ENCODE measurements at regions not wholly inside any gene's neighbourhood (a gene's known extent, or its start where the extent isn't known, plus 50 kb on each side); places are given as distances from the start of the nearest gene placed in this dataset.

- H3K9me3 Mint-ChIP-seq, result peaks cover 4% of the 10 kb centered on the region
- peaks cover 43% of the 10 kb centered on the region for H3K4me1 Mint-ChIP-seq
- POLR2A ChIA-PET, result no interaction called here
- H3K4me3 Mint-ChIP-seq, result no peak overlapping the region
- CTCF ChIA-PET, result no interaction called here
- DNase-seq, result no peak
- H3K36me3 Mint-ChIP-seq (ENCODE audit: low read depth), result peaks cover 5% of the 10 kb centered on the region
- no peak overlapping the region for H3K27ac Mint-ChIP-seq
- H3K27me3 Mint-ChIP-seq, result no peaks in the 10 kb centered on the region
Measured at GRCh38 chr9:89706086-89706485, 101.3 kb downstream of the GADD45G start.

GRCh38 chr9:89706731-89707191 is 101.9 kb downstream of the GADD45G start:
- ChIA-PET POLR2A (no interaction called here), CTCF (no interaction called here)
- H3K4me3 Mint-ChIP-seq, result no peak overlapping the region
- H3K36me3 Mint-ChIP-seq (ENCODE audit: low read depth), result peaks cover 5% of the 10 kb centered on the region
- DNase-seq, result no peak
- peaks cover 40% of the 10 kb centered on the region for H3K4me1 Mint-ChIP-seq
- H3K27me3 Mint-ChIP-seq, result no peaks in the 10 kb centered on the region
- H3K27ac Mint-ChIP-seq, result no peak overlapping the region
- H3K9me3 Mint-ChIP-seq, result peaks cover 4% of the 10 kb centered on the region

GRCh38 chr9:89710697-89711096 is 105.9 kb downstream of the GADD45G start:
- H3K27ac Mint-ChIP-seq, result peak overlapping the region; percentile 67
- peaks cover 4% of the 10 kb centered on the region for H3K9me3 Mint-ChIP-seq
- no peak overlapping the region for H3K4me3 Mint-ChIP-seq
- POLR2A ChIA-PET, result interaction anchor here (0.6 kb wide), 1 partner anchor 139 kb away, joined by 3 read pairs; no protein-coding TSS in a partner anchor
- CTCF ChIA-PET, result interaction anchor here (0.7 to 1.8 kb wide), 9 partner anchors 9 to 118 kb away, joined by 3 to 7 read pairs (median 3); no protein-coding TSS in a partner anchor
- H3K27me3 Mint-ChIP-seq, result no peaks in the 10 kb centered on the region
- no peak for DNase-seq
- peaks cover 52% of the 10 kb centered on the region for H3K4me1 Mint-ChIP-seq
- peaks cover 7% of the 10 kb centered on the region for H3K36me3 Mint-ChIP-seq (ENCODE audit: low read depth)

- H3K4me1 Mint-ChIP-seq, result peaks cover 51% of the 10 kb centered on the region
- DNase-seq, result no peak
- POLR2A ChIA-PET, result interaction anchor here (0.6 kb wide), 1 partner anchor 26 kb away, joined by 4 read pairs; no protein-coding TSS in a partner anchor
- no peak overlapping the region for H3K27ac Mint-ChIP-seq
- peaks cover 7% of the 10 kb centered on the region for H3K36me3 Mint-ChIP-seq (ENCODE audit: low read depth)
- no peaks in the 10 kb centered on the region for H3K27me3 Mint-ChIP-seq
- no peak overlapping the region for H3K4me3 Mint-ChIP-seq
- CTCF ChIA-PET, result interaction anchor here (1.4 to 1.8 kb wide), 2 partner anchors 11 to 26 kb away, joined by 3 to 5 read pairs; no protein-coding TSS in a partner anchor
- peaks cover 4% of the 10 kb centered on the region for H3K9me3 Mint-ChIP-seq
Measured at GRCh38 chr9:89711866-89712265, 107.1 kb downstream of the GADD45G start.

GRCh38 chr9:89712283-89712682 is 107.5 kb downstream of the GADD45G start:
- no peak overlapping the region for H3K27ac Mint-ChIP-seq
- ChIA-PET CTCF (interaction anchor here (1.4 kb wide), 1 partner anchor 11 kb away, joined by 3 read pairs; no protein-coding TSS in a partner anchor), POLR2A (no interaction called here)
- no peak overlapping the region for H3K4me3 Mint-ChIP-seq
- DNase-seq, result no peak
- H3K27me3 Mint-ChIP-seq, result no peaks in the 10 kb centered on the region
- peaks cover 51% of the 10 kb centered on the region for H3K4me1 Mint-ChIP-seq
- H3K36me3 Mint-ChIP-seq (ENCODE audit: low read depth), result peaks cover 7% of the 10 kb centered on the region
- peaks cover 8% of the 10 kb centered on the region for H3K9me3 Mint-ChIP-seq

GRCh38 chr9:89714321-89714720 is 109.5 kb downstream of the GADD45G start:
- ChIA-PET CTCF (interaction anchor here (0.8 to 1.5 kb wide), 2 partner anchors 15 to 20 kb away, joined by 3 to 5 read pairs; no protein-coding TSS in a partner anchor), POLR2A (no interaction called here)
- Mint-ChIP-seq H3K9me3 (peaks cover 4% of the 10 kb centered on the region), H3K27me3 (no peaks in the 10 kb centered on the region), H3K27ac (peak overlapping the region; percentile 22), H3K36me3 (ENCODE audit: low read depth) (peaks cover 2% of the 10 kb centered on the region), H3K4me1 (peaks cover 44% of the 10 kb centered on the region), H3K4me3 (no peak overlapping the region)
- no peak for DNase-seq

- DNase-seq, result no peak
- H3K36me3 Mint-ChIP-seq (ENCODE audit: low read depth), result peaks cover 2% of the 10 kb centered on the region
- H3K4me1 Mint-ChIP-seq, result peaks cover 38% of the 10 kb centered on the region
- no peak overlapping the region for H3K4me3 Mint-ChIP-seq
- H3K27ac Mint-ChIP-seq, result peak overlapping the region; percentile 32
- CTCF ChIA-PET, result interaction anchor here (0.8 to 1.5 kb wide), 3 partner anchors 16 to 24 kb away, joined by 3 read pairs; no protein-coding TSS in a partner anchor
- no peaks in the 10 kb centered on the region for H3K27me3 Mint-ChIP-seq
- H3K9me3 Mint-ChIP-seq, result peaks cover 4% of the 10 kb centered on the region
- POLR2A ChIA-PET, result no interaction called here
Measured at GRCh38 chr9:89715318-89715858, 110.6 kb downstream of the GADD45G start.

GRCh38 chr9:89715881-89716280 is 111.1 kb downstream of the GADD45G start:
- ChIA-PET POLR2A (no interaction called here), CTCF (interaction anchor here (0.7 to 1.5 kb wide), 2 partner anchors 9 to 24 kb away, joined by 3 to 4 read pairs; no protein-coding TSS in a partner anchor)
- H3K27me3 Mint-ChIP-seq, result no peaks in the 10 kb centered on the region
- DNase-seq, result no peak
- H3K27ac Mint-ChIP-seq, result no peak overlapping the region
- peaks cover 33% of the 10 kb centered on the region for H3K4me1 Mint-ChIP-seq
- peaks cover 4% of the 10 kb centered on the region for H3K9me3 Mint-ChIP-seq
- peaks cover 2% of the 10 kb centered on the region for H3K36me3 Mint-ChIP-seq (ENCODE audit: low read depth)
- H3K4me3 Mint-ChIP-seq, result no peak overlapping the region

- DNase-seq, result no peak
- no peak overlapping the region for H3K4me3 Mint-ChIP-seq
- H3K4me1 Mint-ChIP-seq, result peaks cover 30% of the 10 kb centered on the region
- ChIA-PET CTCF (interaction anchor here (0.7 to 2.5 kb wide), 3 partner anchors 9 to 25 kb away, joined by 3 to 8 read pairs (median 4); no protein-coding TSS in a partner anchor), POLR2A (no interaction called here)
- H3K36me3 Mint-ChIP-seq (ENCODE audit: low read depth), result peaks cover 2% of the 10 kb centered on the region
- H3K9me3 Mint-ChIP-seq, result peaks cover 4% of the 10 kb centered on the region
- no peaks in the 10 kb centered on the region for H3K27me3 Mint-ChIP-seq
- no peak overlapping the region for H3K27ac Mint-ChIP-seq
Measured at GRCh38 chr9:89716559-89716958, 111.7 kb downstream of the GADD45G start.

GRCh38 chr9:89718176-89718575 is 113.4 kb downstream of the GADD45G start:
- H3K36me3 Mint-ChIP-seq (ENCODE audit: low read depth), result peaks cover 2% of the 10 kb centered on the region
- CTCF ChIA-PET, result interaction anchor here (0.9 to 2.5 kb wide), 2 partner anchors 10 to 120 kb away, joined by 3 to 8 read pairs; no protein-coding TSS in a partner anchor
- POLR2A ChIA-PET, result no interaction called here
- H3K4me1 Mint-ChIP-seq, result peaks cover 28% of the 10 kb centered on the region
- no peaks in the 10 kb centered on the region for H3K27me3 Mint-ChIP-seq
- no peak overlapping the region for H3K4me3 Mint-ChIP-seq
- DNase-seq, result no peak
- peaks cover 4% of the 10 kb centered on the region for H3K9me3 Mint-ChIP-seq
- H3K27ac Mint-ChIP-seq, result no peak overlapping the region

GRCh38 chr9:89718651-89719050 is 113.8 kb downstream of the GADD45G start:
- Mint-ChIP-seq H3K27ac (no peak overlapping the region), H3K27me3 (no peaks in the 10 kb centered on the region), H3K36me3 (ENCODE audit: low read depth) (peaks cover 2% of the 10 kb centered on the region), H3K9me3 (peaks cover 4% of the 10 kb centered on the region), H3K4me3 (no peak overlapping the region), H3K4me1 (peaks cover 28% of the 10 kb centered on the region)
- POLR2A ChIA-PET, result no interaction called here
- CTCF ChIA-PET, result interaction anchor here (0.9 to 2.5 kb wide), 2 partner anchors 10 to 120 kb away, joined by 3 to 8 read pairs; no protein-coding TSS in a partner anchor
- no peak for DNase-seq

GRCh38 chr9:89719202-89719601 is 114.4 kb downstream of the GADD45G start:
- Mint-ChIP-seq H3K4me3 (no peak overlapping the region), H3K27me3 (no peaks in the 10 kb centered on the region), H3K27ac (no peak overlapping the region), H3K9me3 (peaks cover 4% of the 10 kb centered on the region), H3K4me1 (peaks cover 25% of the 10 kb centered on the region), H3K36me3 (ENCODE audit: low read depth) (peaks cover 2% of the 10 kb centered on the region)
- DNase-seq, result no peak
- ChIA-PET POLR2A (no interaction called here), CTCF (interaction anchor here (0.9 to 2.5 kb wide), 2 partner anchors 9 to 121 kb away, joined by 3 to 8 read pairs; no protein-coding TSS in a partner anchor)

- ChIA-PET CTCF (interaction anchor here (1.3 kb wide), 1 partner anchor 10 kb away, joined by 7 read pairs; no protein-coding TSS in a partner anchor), POLR2A (no interaction called here)
- Mint-ChIP-seq H3K27me3 (no peaks in the 10 kb centered on the region), H3K4me1 (peaks cover 9% of the 10 kb centered on the region), H3K9me3 (peaks cover 4% of the 10 kb centered on the region), H3K36me3 (ENCODE audit: low read depth) (no peaks in the 10 kb centered on the region), H3K27ac (no peak overlapping the region), H3K4me3 (no peak overlapping the region)
- DNase-seq, result no peak
Measured at GRCh38 chr9:89720696-89721175, 115.9 kb downstream of the GADD45G start.

Data from activated CD4-positive, alpha-beta T cell treated with anti-CD3 and anti-CD28 coated beads, Interleukin-2, amount 10 ng/mL, durations not matched to agents 7 days and 5 days (primary cell).